Activated CD8-positive, alpha-beta T cell treated with anti-CD3 and anti-CD28 coated beads for 36 hours (primary cell): ENCODE measurements at regions not wholly inside any gene's neighbourhood (a gene's known extent, or its start where the extent isn't known, plus 50 kb on each side); places are given as distances from the start of the nearest gene placed in this dataset.

Experiments used
- ATAC-seq: fragments of 200-7000 bp; cut with Tn5 transposase; one replicate; pipeline ENCODE4 v1.10.0; 2021; ENCODE audit warnings: mild to moderate bottlenecking, moderate library complexity
- CTCF ChIA-PET: fragments of 350-600 bp; sonication (Branson Sonifier 250); formaldehyde crosslinking; loops from one replicate; lab custom pipeline; 2021; ENCODE audit warnings: antibody characterized with exemption; lab: Charles Lee
- POLR2A ChIA-PET: fragments of 350-600 bp; sonication (Branson Sonifier 250); formaldehyde crosslinking; loops from one replicate; lab custom pipeline; 2021; ENCODE audit warnings: antibody characterized with exemption; lab: Charles Lee
- DNase-seq: peaks from one replicate; pipeline ENCODE4 v3.0.0-alpha.2; 2020
- H3K27ac Mint-ChIP-seq: one replicate; pipeline ENCODE4 v1.8.0; 2021; ENCODE audit warnings: mild to moderate bottlenecking, mixed read lengths
- H3K27me3 Mint-ChIP-seq: one replicate; pipeline ENCODE4 v1.8.0; 2021; ENCODE audit warnings: mixed read lengths
- H3K36me3 Mint-ChIP-seq: one replicate; pipeline ENCODE4 v1.8.0; 2021; ENCODE audit warnings: low read depth, mixed read lengths
- H3K4me1 Mint-ChIP-seq: one replicate; pipeline ENCODE4 v1.8.0; 2021; ENCODE audit warnings: low read depth, mixed read lengths
- H3K4me3 Mint-ChIP-seq: one replicate; pipeline ENCODE4 v1.8.0; 2021; ENCODE audit warnings: mild to moderate bottlenecking, moderate library complexity, mixed read lengths
- H3K9me3 Mint-ChIP-seq: one replicate; pipeline ENCODE4 v1.8.0; 2021; ENCODE audit warnings: mixed read lengths
- intact Hi-C: fragments of 100-400 bp; cut with micrococcal nuclease; formaldehyde crosslinking; loops from one replicate; pipeline ENCODE4 v1.10.0; 2022
- TF ChIP-seq, protein P1 (sequence below): fragments of 200-600 bp; IDR thresholded peaks from one replicate; pipeline ENCODE4 v1.8.0; 2022; ENCODE audit warnings: antibody characterized with exemption, mild to moderate bottlenecking

DNA sequence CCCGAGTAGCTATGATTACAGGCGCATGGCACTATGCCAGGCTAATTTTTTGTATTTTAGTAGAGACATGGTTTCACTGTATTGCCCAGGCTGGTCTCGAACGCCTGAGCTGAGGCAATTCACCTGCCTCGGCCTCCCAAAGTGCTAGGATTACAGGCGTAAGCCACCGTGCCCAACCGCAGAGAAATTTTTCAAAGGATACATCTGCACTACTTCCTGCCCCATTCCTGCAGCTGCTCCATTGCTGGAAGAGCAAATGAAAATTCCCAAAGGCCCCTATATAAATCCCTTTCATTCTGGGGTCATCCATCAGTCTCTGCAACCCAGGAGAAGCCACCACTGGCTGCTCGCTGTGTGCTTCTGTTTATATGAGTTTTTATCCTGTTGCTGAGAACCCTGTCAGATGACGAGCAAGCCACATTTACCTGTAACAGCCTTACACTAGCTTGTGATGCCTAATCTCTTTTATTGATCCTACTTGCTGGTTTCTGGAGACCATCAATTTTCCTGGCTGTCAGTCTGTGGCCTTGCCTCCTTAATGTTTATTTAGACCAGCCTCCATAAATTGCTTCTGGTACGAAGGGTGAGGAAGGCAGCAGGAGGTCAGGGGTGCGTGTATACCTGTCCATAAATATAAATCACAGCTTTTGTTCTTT, 925.3 kb downstream of the TLE4 start:
- Mint-ChIP-seq H3K9me3 (peaks cover 2% of the 10 kb centered on the region), H3K27ac (no peak overlapping the region), H3K36me3 (no peaks in the 10 kb centered on the region), H3K4me1 (no peaks in the 10 kb centered on the region), H3K27me3 (no peaks in the 10 kb centered on the region), H3K4me3 (no peak overlapping the region)
- POLR2A ChIA-PET, result no interaction called here
- no peak for ATAC-seq
- CTCF ChIA-PET, result no interaction called here
- intact Hi-C loops, result no loop called here
- no peak for DNase-seq
- TF ChIP-seq, protein P1, sequence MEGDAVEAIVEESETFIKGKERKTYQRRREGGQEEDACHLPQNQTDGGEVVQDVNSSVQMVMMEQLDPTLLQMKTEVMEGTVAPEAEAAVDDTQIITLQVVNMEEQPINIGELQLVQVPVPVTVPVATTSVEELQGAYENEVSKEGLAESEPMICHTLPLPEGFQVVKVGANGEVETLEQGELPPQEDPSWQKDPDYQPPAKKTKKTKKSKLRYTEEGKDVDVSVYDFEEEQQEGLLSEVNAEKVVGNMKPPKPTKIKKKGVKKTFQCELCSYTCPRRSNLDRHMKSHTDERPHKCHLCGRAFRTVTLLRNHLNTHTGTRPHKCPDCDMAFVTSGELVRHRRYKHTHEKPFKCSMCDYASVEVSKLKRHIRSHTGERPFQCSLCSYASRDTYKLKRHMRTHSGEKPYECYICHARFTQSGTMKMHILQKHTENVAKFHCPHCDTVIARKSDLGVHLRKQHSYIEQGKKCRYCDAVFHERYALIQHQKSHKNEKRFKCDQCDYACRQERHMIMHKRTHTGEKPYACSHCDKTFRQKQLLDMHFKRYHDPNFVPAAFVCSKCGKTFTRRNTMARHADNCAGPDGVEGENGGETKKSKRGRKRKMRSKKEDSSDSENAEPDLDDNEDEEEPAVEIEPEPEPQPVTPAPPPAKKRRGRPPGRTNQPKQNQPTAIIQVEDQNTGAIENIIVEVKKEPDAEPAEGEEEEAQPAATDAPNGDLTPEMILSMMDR, result no peak

DNA sequence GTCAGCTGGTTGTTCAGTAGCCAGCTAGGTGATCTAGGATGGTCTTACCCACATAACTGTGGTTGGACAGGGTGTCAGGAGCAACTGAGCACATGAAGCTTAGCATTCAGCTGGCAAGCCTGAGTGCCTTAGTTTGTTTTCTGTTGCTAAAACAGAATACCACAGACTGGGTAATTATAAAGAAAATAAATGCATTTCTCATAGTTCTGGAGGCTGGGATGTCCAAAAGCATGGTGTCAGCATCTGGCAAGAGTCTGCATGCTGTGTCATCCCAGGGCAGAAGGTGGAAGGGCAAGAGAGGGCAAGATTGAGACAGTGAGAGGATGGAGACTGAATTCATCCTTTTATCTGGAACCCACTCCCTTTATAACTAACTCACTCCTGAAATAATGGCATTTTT, 921.5 kb downstream of the TLE4 start:
- H3K36me3 Mint-ChIP-seq, result no peaks in the 10 kb centered on the region
- no peaks in the 10 kb centered on the region for H3K4me1 Mint-ChIP-seq
- ATAC-seq (no peak), DNase-seq (no peak)
- ChIA-PET POLR2A (no interaction called here), CTCF (no interaction called here)
- H3K27ac Mint-ChIP-seq, result no peak overlapping the region
- intact Hi-C loops, result no loop called here
- peaks cover 2% of the 10 kb centered on the region for H3K9me3 Mint-ChIP-seq
- H3K27me3 Mint-ChIP-seq, result no peaks in the 10 kb centered on the region
- H3K4me3 Mint-ChIP-seq, result no peak overlapping the region
- TF ChIP-seq, protein P1, result no peak

DNA sequence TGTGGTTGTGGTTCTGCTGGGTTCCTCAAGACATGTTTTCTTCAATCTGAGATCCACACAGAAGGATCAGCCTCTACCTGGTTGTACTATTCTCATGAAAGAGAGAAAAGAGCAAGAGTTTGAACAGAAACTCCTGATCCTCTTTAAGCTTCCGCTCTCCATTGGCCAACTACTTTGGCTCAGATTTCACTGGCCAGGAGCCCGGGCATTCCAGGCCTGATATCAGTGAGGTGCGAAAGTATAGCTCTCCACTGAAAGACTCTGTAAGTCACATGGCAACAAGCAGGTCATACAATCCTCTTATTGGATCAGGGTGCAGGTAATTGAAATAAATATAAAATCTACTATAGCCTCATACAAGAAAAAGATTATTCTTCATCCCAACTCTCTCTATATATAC, 920.5 kb downstream of the TLE4 start:
- Mint-ChIP-seq H3K27ac (no peak overlapping the region), H3K27me3 (no peaks in the 10 kb centered on the region), H3K9me3 (peaks cover 2% of the 10 kb centered on the region), H3K4me1 (no peaks in the 10 kb centered on the region), H3K36me3 (no peaks in the 10 kb centered on the region), H3K4me3 (no peak overlapping the region)
- TF ChIP-seq, protein P1, result no peak
- intact Hi-C loops, result no loop called here
- ATAC-seq, result no peak
- ChIA-PET CTCF (no interaction called here), POLR2A (no interaction called here)
- DNase-seq, result no peak

DNA sequence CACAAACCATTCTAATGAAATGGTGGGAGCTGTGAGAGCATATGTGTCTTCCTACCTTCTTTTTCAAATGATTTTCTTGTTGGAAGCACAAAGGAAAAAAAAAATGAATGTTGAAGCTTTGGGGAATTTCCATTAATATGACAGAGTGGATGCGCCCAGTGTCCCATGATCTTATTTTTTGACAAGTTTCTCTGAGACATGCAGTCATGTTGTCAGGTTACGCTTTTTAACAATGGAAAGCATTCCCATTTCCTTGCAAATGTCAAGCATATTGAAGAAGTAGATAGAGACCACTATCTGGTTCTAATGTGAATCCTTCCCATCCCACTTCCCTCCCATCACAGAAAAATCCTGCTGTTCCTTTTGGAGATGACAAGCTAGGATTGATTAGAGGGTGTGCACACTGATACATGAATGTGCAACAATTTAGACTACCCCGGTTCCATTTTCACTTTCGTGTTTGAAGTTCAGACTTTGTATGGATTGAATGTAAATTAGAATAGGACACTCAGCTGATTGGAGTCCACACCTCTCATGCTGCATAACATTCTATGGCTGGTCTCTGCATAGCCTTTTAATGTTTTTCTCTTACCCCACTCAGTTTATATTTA, 919.4 kb downstream of the TLE4 start:
- DNase-seq (no peak), ATAC-seq (no peak)
- no peaks in the 10 kb centered on the region for H3K36me3 Mint-ChIP-seq
- no peak overlapping the region for H3K27ac Mint-ChIP-seq
- CTCF ChIA-PET, result no interaction called here
- H3K9me3 Mint-ChIP-seq, result no peaks in the 10 kb centered on the region
- intact Hi-C loops, result no loop called here
- H3K4me1 Mint-ChIP-seq, result no peaks in the 10 kb centered on the region
- no peak overlapping the region for H3K4me3 Mint-ChIP-seq
- H3K27me3 Mint-ChIP-seq, result no peaks in the 10 kb centered on the region
- POLR2A ChIA-PET, result no interaction called here
- TF ChIP-seq, protein P1, result no peak

DNA sequence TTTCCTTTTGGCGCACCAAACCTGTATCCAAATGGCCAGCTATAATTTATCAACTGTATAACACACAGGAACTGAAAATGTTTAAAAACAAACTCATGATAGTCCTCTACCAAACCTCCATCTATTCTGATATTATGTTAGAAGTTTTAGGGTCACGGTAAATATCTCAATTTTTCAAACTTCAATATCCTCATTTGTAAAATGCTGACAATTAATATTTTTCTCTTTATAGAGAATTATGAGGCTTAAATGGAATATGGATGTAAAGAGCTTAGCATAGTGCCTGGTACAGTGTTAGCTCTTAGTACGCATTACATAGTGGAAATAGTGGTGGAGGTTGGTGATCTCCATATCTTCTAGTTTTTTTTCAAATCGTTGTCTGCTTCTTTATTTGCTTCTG, 917.6 kb downstream of the TLE4 start:
- ATAC-seq, result no peak
- Mint-ChIP-seq H3K9me3 (no peaks in the 10 kb centered on the region), H3K27ac (no peak overlapping the region), H3K4me3 (no peak overlapping the region), H3K27me3 (no peaks in the 10 kb centered on the region), H3K4me1 (no peaks in the 10 kb centered on the region), H3K36me3 (no peaks in the 10 kb centered on the region)
- ChIA-PET POLR2A (no interaction called here), CTCF (no interaction called here)
- no peak for DNase-seq
- TF ChIP-seq, protein P1, result no peak
- intact Hi-C loops, result no loop called here
